Brain microvascular endothelial cell (primary cell): ENCODE measurements at regions not wholly inside any gene's neighbourhood (a gene's known extent, or its start where the extent isn't known, plus 50 kb on each side); places are given as distances from the start of the nearest gene placed in this dataset.

Source experiments
- DNase-seq: peaks from one replicate; pipeline ENCODE4 v3.0.0-alpha.2; 2020
- H3K27ac ChIP-seq: fragments of 250-450 bp; sonication (Bioruptor Pico); 2 replicates; pipeline ENCODE4 v1.5.1; 2020; ENCODE audit warnings: mild to moderate bottlenecking, moderate library complexity
- H3K27me3 ChIP-seq: fragments of 250-450 bp; sonication (Bioruptor Pico); replicated peaks from 2 replicates; pipeline ENCODE4 v1.5.1; 2020; ENCODE audit warnings: mild to moderate bottlenecking
- H3K36me3 ChIP-seq: fragments of 250-450 bp; sonication (Bioruptor Pico); replicated peaks from 2 replicates; pipeline ENCODE4 v1.5.1; 2020; ENCODE audit warnings: mild to moderate bottlenecking
- H3K4me3 ChIP-seq: 2 replicates; pipeline ENCODE4 v1.5.1; 2011; ENCODE audit warnings: low read depth, mild to moderate bottlenecking, control low read depth, low read length, moderate library complexity
- in situ Hi-C: cut with HindIII; loops from 2 replicates; pipeline ENCODE4 v1.10.0; 2017; ENCODE audit warnings: low sequenced_read_pairs, low pct_ligation_motif_present
- TF ChIP-seq, protein P1 (sequence below): IDR thresholded peaks from 2 replicates; pipeline ENCODE4 v1.5.1; 2011; ENCODE audit warnings: low read depth, mild to moderate bottlenecking, moderate library complexity, low read length, control low read depth, inconsistent platforms; ENCODE audit errors: missing control alignments

DNA sequence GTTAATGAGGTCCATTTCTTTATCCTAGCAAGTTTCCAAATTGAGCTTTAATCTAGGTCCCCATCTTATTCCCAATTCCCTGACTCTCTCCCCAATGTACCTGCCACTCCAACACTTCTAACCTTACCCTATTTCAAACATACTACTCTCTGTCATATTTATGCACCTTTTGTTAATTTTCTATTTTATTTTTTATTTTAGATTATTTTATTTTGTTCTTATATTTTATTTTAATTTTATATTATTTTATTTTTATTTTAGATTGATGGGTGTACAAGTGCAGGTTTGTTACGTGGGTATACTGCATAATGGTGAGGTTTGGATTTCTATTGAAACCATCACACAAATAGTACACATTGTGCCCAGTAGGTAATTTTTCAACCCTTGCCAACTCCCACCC lies 333.9 kb upstream of the ERCC4 start:
- TF ChIP-seq, protein P1, sequence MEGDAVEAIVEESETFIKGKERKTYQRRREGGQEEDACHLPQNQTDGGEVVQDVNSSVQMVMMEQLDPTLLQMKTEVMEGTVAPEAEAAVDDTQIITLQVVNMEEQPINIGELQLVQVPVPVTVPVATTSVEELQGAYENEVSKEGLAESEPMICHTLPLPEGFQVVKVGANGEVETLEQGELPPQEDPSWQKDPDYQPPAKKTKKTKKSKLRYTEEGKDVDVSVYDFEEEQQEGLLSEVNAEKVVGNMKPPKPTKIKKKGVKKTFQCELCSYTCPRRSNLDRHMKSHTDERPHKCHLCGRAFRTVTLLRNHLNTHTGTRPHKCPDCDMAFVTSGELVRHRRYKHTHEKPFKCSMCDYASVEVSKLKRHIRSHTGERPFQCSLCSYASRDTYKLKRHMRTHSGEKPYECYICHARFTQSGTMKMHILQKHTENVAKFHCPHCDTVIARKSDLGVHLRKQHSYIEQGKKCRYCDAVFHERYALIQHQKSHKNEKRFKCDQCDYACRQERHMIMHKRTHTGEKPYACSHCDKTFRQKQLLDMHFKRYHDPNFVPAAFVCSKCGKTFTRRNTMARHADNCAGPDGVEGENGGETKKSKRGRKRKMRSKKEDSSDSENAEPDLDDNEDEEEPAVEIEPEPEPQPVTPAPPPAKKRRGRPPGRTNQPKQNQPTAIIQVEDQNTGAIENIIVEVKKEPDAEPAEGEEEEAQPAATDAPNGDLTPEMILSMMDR, result no peak
- Histone ChIP-seq H3K36me3 (no peaks in the 10 kb centered on the region), H3K27ac (no peak overlapping the region), H3K27me3 (no peaks in the 10 kb centered on the region), H3K4me3 (no peak overlapping the region)
- DNase-seq, result no peak
- in situ Hi-C loops, result no loop called here

DNA sequence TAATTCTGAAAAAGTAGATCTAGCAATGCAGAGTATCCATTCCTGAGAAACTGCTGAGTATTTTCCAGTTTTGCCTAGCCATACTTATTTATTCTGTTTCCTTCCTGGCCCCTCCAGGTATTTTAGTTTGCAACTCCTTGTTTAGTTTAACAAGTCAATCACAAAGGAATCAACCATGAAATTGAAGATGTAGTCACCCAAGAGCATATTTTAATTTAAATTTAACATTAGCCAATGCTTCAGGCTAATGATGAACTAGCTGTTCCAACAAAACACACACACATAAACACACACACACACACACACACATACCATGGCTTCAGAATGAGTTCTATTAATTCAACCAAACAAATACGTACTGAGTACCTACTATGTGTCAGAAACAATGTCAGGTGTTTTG lies 332.8 kb upstream of the ERCC4 start:
- H3K27ac ChIP-seq, result no peak overlapping the region
- H3K4me3 ChIP-seq, result no peak overlapping the region
- H3K27me3 ChIP-seq, result no peaks in the 10 kb centered on the region
- DNase-seq, result no peak
- no peaks in the 10 kb centered on the region for H3K36me3 ChIP-seq
- TF ChIP-seq, protein P1, result no peak
- in situ Hi-C loops, result no loop called here

DNA sequence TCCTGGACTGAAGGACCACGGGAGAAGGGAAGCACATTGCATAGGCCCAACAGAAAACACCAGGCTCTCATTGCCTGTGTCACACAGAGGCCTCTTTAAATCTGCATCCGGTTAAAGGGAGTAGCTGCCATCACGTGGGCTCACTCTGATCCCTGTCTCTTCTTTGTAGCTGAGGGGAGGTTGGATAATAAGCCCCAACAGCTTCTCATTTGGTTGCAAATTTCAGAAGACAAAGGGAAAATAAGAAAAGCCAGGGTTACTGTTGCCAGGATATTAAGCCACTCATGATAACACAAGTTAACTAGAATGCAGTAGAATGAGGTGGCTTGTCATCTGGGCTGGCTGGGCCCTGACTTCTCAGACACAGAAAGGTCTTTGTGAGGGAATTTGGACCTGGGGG lies 325.1 kb upstream of the ERCC4 start:
- in situ Hi-C loops, result no loop called here
- H3K27me3 ChIP-seq, result no peaks in the 10 kb centered on the region
- no peak overlapping the region for H3K27ac ChIP-seq
- H3K36me3 ChIP-seq, result no peaks in the 10 kb centered on the region
- H3K4me3 ChIP-seq, result no peak overlapping the region
- TF ChIP-seq, protein P1, result no peak
- no peak for DNase-seq

DNA sequence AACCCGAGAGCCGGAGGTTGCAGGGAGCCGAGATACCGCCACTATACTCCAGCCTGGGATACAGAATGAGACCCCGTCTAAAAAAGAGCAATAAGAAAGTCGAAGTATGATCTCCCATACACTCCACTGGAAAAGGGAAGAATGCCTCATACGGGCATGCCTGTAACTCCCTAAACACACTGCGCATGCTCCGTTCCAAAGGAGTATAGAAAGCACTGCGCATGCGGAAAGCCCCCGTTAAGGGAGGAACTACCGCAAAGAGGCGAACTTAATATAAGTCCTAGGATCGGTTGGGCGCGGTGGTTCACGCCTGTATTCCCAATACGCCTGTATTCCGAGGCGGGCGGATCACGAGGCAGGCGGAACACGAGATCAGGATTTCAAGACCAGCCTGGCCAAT lies 313.1 kb upstream of the ERCC4 start:
- Histone ChIP-seq H3K36me3 (no peaks in the 10 kb centered on the region), H3K4me3 (no peak overlapping the region), H3K27ac (no peak overlapping the region), H3K27me3 (no peaks in the 10 kb centered on the region)
- no peak for DNase-seq
- in situ Hi-C loops, result no loop called here
- TF ChIP-seq, protein P1, result no peak

DNA sequence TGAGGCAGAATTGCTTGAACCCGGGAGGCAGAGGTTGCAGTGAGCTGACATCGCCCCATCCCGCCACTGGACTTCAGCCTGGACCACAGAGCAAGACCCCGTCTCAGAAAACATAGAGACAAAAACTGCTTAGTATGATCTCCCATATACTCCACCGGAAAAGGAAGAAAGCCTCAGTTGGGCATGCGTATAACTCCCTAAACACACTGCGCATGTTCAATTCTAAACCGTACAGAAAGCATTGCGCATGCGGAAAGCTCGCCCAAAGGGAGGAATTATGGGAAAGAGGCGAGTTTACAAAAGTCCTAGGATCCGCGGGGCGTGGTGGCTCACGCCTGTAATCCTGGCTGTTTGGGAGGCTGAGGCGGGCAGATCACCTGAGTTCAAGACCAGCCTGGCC lies 312.7 kb upstream of the ERCC4 start:
- H3K36me3 ChIP-seq, result no peaks in the 10 kb centered on the region
- in situ Hi-C loops, result no loop called here

DNA sequence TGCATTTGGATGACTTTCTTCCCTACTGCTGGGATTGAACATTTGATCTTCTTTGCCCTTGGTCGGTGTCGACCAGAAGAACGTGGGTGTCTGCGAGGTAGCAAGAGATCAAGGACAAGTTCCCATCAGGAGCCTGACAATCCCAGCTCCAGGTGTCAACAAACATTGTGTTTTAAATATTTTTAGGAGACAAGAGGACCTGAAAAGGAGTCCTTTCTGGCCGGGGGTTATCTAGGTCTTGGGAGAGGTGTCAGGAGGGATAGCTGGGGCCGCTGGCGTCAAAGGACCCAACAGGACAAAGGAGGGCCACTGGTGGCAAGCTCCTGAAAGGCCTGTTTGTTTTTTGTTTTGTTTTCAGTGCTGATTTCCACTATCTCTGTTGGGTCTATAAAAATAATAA lies 308.4 kb upstream of the ERCC4 start:
- TF ChIP-seq, protein P1, result no peak
- no peak for DNase-seq
- Histone ChIP-seq H3K27ac (no peak overlapping the region), H3K27me3 (no peaks in the 10 kb centered on the region), H3K36me3 (no peaks in the 10 kb centered on the region), H3K4me3 (no peak overlapping the region)
- in situ Hi-C loops, result no loop called here

More for the DNA sequence above, 312.7 kb upstream of the ERCC4 start:
- H3K27me3 ChIP-seq, result no peaks in the 10 kb centered on the region
- no peak overlapping the region for H3K27ac ChIP-seq
- no peak for DNase-seq
- H3K4me3 ChIP-seq, result no peak overlapping the region
- TF ChIP-seq, protein P1, result no peak
